B cell (primary cell): ENCODE measurements at regions not wholly inside any gene's neighbourhood (a gene's known extent, or its start where the extent isn't known, plus 50 kb on each side); places are given as distances from the start of the nearest gene placed in this dataset.
"Not testable (repeated sequence)": the region's sequence is repeated elsewhere in the genome, so short reads cannot be mapped to it uniquely, and the experiment has no call there.

ENCODE experiments used
- ATAC-seq: fragments of 200-7000 bp; cut with Tn5 transposase; one replicate; pipeline ENCODE4 v1.10.0; 2021; ENCODE audit warnings: low read depth, mild to moderate bottlenecking, moderate number of reproducible peaks, moderate library complexity
- CTCF ChIA-PET: fragments of 350-600 bp; sonication (Branson Sonifier 250); formaldehyde crosslinking; loops from one replicate; lab custom pipeline; 2021; ENCODE audit warnings: antibody characterized with exemption, inconsistent platforms; lab: Charles Lee
- POLR2A ChIA-PET: fragments of 350-600 bp; sonication (Branson Sonifier 250); formaldehyde crosslinking; loops from one replicate; lab custom pipeline; 2021; ENCODE audit warnings: antibody characterized with exemption; lab: Charles Lee
- DNase-seq: peaks from one replicate; pipeline ENCODE4 v3.0.0; 2013
- H2AFZ ChIP-seq: 2 replicates; pipeline ENCODE4 v1.6.1; 2012; ENCODE audit warnings: mild to moderate bottlenecking, low read depth, low read length; ENCODE audit not compliant: insufficient read depth, poor library complexity, severe bottlenecking
- H3K27ac ChIP-seq, 2 donors: 1 replicate in 1 of 2; 2 replicates in 1 of 2; pipeline ENCODE4 v1.5.1; 2012 to 2013; ENCODE audit warnings: low read length in 2 of 2, mild to moderate bottlenecking in 2 of 2, moderate library complexity in 1 of 2
- H3K27me3 ChIP-seq, 4 experiments: fragments of 200-600 bp in 1 of 4; sonication (generic) in 1 of 4; replicated peaks in 1 of 4; 1 replicate in 2 of 4; 2 replicates in 2 of 4; pipeline versions ENCODE4 v1.6.1 to v1.7.0; 2013 to 2016; ENCODE audit warnings: low read length in 3 of 4, mild to moderate bottlenecking in 2 of 4, mixed read lengths in 1 of 4, moderate library complexity in 1 of 4; ENCODE audit not compliant: insufficient read depth in 4 of 4, control insufficient read depth in 3 of 4; ENCODE audit errors: control extremely low read depth in 1 of 4
- H3K36me3 ChIP-seq, 2 experiments: replicated peaks in 1 of 2; 1 replicate in 1 of 2; 2 replicates in 1 of 2; pipeline versions ENCODE4 v1.6.1 to v1.7.1; 2013; ENCODE audit warnings: low read length in 1 of 2; ENCODE audit not compliant: insufficient read depth in 2 of 2, control insufficient read depth in 1 of 2; ENCODE audit errors: control extremely low read depth in 1 of 2, extremely low read depth in 1 of 2
- H3K4me1 ChIP-seq, 2 donors: fragments of 200-600 bp in 1 of 2; sonication (generic) in 1 of 2; 1 replicate in 1 of 2; 2 replicates in 1 of 2; pipeline versions ENCODE4 v1.5.1 to v1.6.1; 2013 to 2017; ENCODE audit warnings: low read length in 2 of 2; ENCODE audit not compliant: control insufficient read depth in 2 of 2, insufficient read depth in 2 of 2
- H3K4me2 ChIP-seq: replicated peaks from 2 replicates; pipeline ENCODE3; 2012; ENCODE audit warnings: mild to moderate bottlenecking, low read depth, low read length; ENCODE audit not compliant: poor library complexity, severe bottlenecking
- H3K4me3 ChIP-seq, 5 experiments: fragments of 200-600 bp in 1 of 5; sonication (generic) in 1 of 5; 1 replicate in 3 of 5; 2 replicates in 2 of 5; pipeline versions ENCODE4 v1.5.1 to v1.7.0; 2011 to 2016; ENCODE audit warnings: low read length in 4 of 5, mild to moderate bottlenecking in 4 of 5, low read depth in 2 of 5, control low read depth in 1 of 5, moderate library complexity in 1 of 5; ENCODE audit not compliant: insufficient read depth in 1 of 5; ENCODE audit errors: control extremely low read depth in 1 of 5, extremely low read depth in 1 of 5
- H3K79me2 ChIP-seq: fragments of 200-600 bp; sonication (generic); one replicate; pipeline ENCODE4 v1.6.0; 2016; ENCODE audit warnings: low read length; ENCODE audit not compliant: control insufficient read depth, insufficient read depth
- H3K9ac ChIP-seq: fragments of 200-600 bp; sonication (generic); 2 replicates; pipeline ENCODE4 v1.6.1; 2017; ENCODE audit warnings: mild to moderate bottlenecking, low read length, moderate library complexity
- H3K9me3 ChIP-seq, 3 donors: one replicate each; pipeline versions ENCODE4 v1.6.1 to v1.7.1; 2013; ENCODE audit warnings: low read length in 2 of 3; ENCODE audit not compliant: control insufficient read depth in 2 of 3, insufficient read depth in 1 of 3; ENCODE audit errors: control extremely low read depth in 1 of 3
- H4K20me1 ChIP-seq: 2 replicates; pipeline ENCODE4 v1.6.0; 2012; ENCODE audit warnings: mild to moderate bottlenecking, low read length; ENCODE audit not compliant: insufficient read depth, control insufficient read depth, poor library complexity, severe bottlenecking
- H3K27ac Mint-ChIP-seq: one replicate; pipeline ENCODE4 v1.8.0; 2021; ENCODE audit warnings: mixed read lengths
- H3K27me3 Mint-ChIP-seq: one replicate; pipeline ENCODE4 v1.8.0; 2021; ENCODE audit warnings: mixed read lengths
- H3K4me1 Mint-ChIP-seq: one replicate; pipeline ENCODE4 v1.8.0; 2021; ENCODE audit warnings: mixed read lengths
- H3K4me3 Mint-ChIP-seq: one replicate; pipeline ENCODE4 v1.8.0; 2021; ENCODE audit warnings: mixed read lengths
- H3K9me3 Mint-ChIP-seq: one replicate; pipeline ENCODE4 v1.8.0; 2022; ENCODE audit warnings: mixed read lengths; ENCODE audit not compliant: insufficient read depth
- WGBS: methylation state at CpG from one replicate; pipeline ENCODE4 v1.1.5; 2013; ENCODE audit warnings: missing lambda C conversion rate; ENCODE audit not compliant: insufficient coverage; 5-methylcytosine and 5-hydroxymethylcytosine counted together
- intact Hi-C: fragments of 100-400 bp; cut with micrococcal nuclease; formaldehyde crosslinking; loops from one replicate; pipeline ENCODE4 v1.10.0; 2022

GRCh38 chr21:8778323-8779085, 1742.9 kb upstream of the TPTE start:
- H3K79me2 ChIP-seq, intact Hi-C loops, H3K27me3 ChIP-seq, H3K4me3 Mint-ChIP-seq, ATAC-seq, H3K9ac ChIP-seq, DNase-seq, H3K4me1 Mint-ChIP-seq, H3K27ac Mint-ChIP-seq, H4K20me1 ChIP-seq, H3K4me2 ChIP-seq, CTCF ChIA-PET, H2AFZ ChIP-seq, H3K4me3 ChIP-seq, H3K9me3 Mint-ChIP-seq, H3K4me1 ChIP-seq, H3K27me3 Mint-ChIP-seq, H3K27ac ChIP-seq, POLR2A ChIA-PET, H3K36me3 ChIP-seq: not testable (repeated sequence)
- WGBS = 59% methylated on average over 7 of the region's 11 CpGs
- H3K9me3 ChIP-seq = peaks cover 0 to 19% (median 0%) of the 10 kb centered on the region in 3 donors

GRCh38 chr21:8812840-8813239, 1708.5 kb upstream of the TPTE start:
- H3K4me3 ChIP-seq, H3K36me3 ChIP-seq, H3K9me3 Mint-ChIP-seq, ATAC-seq, DNase-seq, H3K79me2 ChIP-seq, H4K20me1 ChIP-seq, intact Hi-C loops, H3K27me3 Mint-ChIP-seq, H3K27ac Mint-ChIP-seq, H3K27me3 ChIP-seq, H3K4me1 Mint-ChIP-seq, H3K4me3 Mint-ChIP-seq, H3K27ac ChIP-seq, H2AFZ ChIP-seq, CTCF ChIA-PET, H3K9me3 ChIP-seq, H3K9ac ChIP-seq, H3K4me2 ChIP-seq, H3K4me1 ChIP-seq, POLR2A ChIA-PET: not testable (repeated sequence)
- WGBS = 65% methylated on average over 8 of the region's 16 CpGs

DNA sequence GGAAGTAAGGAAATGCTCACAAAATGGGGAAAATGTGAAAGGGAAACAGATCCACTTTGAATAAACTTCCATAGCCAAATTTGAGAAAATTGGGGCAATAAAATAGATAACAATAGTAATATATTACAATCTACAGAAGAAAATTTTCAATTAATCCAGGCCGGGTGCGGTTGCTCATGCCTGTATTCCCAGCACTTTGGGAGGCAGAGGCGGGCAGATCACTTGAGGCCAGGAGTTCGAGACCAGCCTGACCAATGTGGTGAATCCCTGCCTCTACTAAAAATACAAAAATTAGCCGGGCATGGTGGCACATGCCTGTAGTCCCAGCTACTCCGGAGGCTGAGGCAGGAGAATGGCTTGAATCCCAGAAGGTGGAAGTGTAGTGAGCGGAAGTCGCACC, 1687.1 kb upstream of the TPTE start:
- H3K4me1 Mint-ChIP-seq, H3K79me2 ChIP-seq, H3K27me3 ChIP-seq, H2AFZ ChIP-seq, H3K4me3 ChIP-seq, DNase-seq, POLR2A ChIA-PET, intact Hi-C loops, CTCF ChIA-PET, H4K20me1 ChIP-seq, ATAC-seq, H3K27ac Mint-ChIP-seq, H3K4me3 Mint-ChIP-seq, H3K27me3 Mint-ChIP-seq, H3K4me2 ChIP-seq, H3K36me3 ChIP-seq, H3K9ac ChIP-seq, H3K4me1 ChIP-seq, H3K9me3 Mint-ChIP-seq, H3K27ac ChIP-seq, H3K9me3 ChIP-seq: not testable (repeated sequence)
- WGBS = 85% methylated on average over 3 of the region's 8 CpGs
